Stimulated activated CD4-positive, alpha-beta T cell treated with anti-CD3 and anti-CD28 coated beads, Interleukin-4, amount 100 ng/mL, for 1 hour (primary cell): ENCODE measurements at regions not wholly inside any gene's neighbourhood (a gene's known extent, or its start where the extent isn't known, plus 50 kb on each side); places are given as distances from the start of the nearest gene placed in this dataset.

Experiments
- DNase-seq: peaks from one replicate; pipeline ENCODE4 v3.0.0-alpha.2; 2020

DNA sequence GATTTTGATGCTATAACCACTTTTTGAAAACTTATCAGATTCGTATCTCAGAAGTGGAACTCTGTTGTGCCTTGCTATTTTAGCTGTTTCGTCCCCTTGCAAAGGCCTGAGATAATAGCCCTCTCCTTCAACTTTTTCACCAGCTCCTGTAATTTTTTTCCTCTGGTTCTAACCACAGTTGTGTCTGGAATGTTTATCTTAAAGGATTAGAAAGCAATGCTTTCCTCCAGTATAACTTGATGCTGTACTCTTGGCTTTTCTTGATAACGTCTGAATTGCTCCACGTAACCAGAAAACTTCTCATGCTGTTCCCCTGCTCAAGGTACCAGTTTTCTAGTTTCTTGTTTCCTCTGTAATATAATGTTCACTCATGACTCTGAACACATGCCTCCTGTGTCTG, 209.4 kb downstream of the DTWD2 start:
- no peak for DNase-seq

DNA sequence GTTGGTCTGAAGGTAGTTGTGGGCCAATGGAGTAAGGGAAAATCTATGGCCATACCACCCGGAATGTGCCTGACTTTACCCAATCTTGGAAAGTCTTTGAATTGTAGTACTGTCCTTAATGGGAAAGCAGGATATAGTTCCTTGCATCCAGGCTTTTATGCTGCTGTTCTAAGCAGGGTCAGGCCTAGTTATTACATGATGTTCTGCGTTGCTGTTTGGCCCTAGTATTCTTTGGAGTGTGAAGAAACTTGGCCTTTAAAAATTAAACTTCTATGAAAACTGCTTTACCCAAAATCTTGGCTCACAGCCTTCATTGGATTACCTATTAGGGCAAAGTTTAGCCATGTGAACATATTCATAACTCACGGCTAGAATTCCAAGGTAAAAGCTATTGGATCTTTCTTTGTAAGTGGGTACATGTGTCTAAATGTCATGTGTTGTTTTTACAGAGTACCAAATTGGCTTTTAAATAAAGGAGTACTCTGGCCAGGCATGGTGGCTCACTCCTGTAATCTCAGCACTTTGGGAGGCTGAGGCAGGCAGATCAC, 211.1 kb downstream of the DTWD2 start:
- no peak for DNase-seq

DNA sequence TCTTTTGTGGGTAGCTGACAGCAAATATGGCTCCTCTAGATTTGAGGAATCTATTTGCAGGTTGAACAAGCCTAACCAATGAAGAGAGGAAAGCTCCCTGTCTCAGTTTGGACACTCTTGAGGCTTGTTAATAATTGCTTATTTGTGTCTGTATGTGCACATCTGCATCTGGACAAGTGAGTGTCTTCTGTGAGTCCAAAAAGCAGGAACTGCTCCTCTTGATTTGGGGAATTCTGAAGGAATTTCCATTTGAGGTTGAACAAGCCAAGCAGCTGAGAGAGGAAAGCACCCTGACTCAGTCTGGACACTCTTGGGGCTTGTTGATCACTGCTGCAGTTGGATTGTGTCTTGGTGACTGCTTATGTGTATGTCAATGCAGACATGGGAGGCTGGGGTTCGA, 211.6 kb downstream of the DTWD2 start:
- DNase-seq = no peak

DNA sequence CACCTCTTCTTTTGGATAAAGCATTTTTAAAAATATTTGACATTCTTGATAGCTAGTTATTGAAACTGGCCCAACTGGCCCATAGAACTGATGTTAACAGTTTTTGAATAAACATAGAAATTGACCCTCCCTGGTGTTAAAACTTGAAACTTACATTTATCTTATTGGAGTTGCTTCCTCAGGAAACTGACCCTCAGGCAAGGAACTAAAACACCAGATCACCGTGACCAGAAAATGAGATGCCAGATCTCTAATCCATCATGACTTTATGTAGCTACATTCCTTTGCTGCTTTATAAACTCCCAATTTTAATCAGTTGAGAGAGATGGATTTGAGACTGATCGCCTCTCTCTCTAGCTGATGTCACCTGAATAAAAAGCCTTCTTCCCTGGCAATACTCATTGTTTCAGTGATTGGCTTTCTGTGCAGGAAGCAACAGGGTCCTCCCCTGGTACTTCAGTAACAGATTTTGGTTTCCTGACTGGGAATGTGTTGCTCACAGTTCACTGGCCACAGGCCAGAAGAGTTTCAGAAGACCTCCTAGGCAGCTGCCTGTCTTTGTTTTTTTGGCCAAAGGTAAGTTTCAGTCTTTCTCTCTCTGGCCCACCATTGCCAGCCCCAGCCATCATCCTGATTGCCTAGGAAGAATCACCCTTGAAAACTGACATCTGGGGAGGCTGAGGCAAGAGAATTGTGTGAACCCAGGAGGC, 212.4 kb downstream of the DTWD2 start:
- no peak for DNase-seq

DNA sequence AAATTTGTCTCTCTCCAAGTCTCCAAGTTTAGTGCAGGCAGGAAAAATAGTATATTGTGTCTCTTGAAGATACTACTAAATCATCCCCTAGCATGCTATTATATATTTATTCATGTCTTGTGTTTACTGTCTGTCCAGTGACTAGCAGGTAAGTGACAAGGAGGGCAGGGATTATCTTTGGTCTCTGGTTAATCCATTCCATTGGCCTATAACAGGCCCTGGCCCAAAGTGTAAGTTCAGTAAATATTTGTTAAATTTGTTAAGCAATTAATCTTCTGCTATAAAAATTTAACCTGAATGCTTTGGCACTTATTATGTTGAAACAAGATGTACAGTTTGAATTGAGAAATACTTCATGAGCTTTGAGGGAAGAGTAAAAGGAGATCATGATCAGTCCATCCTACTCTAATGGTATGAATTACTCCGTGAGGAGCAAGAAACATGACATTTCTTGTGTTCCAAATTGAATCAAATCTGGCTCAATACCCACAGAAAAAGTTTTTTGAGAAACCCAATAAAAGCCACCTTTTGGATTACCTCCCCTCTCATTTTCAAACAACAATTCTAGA, 219.7 kb downstream of the DTWD2 start:
- DNase-seq = no peak

DNA sequence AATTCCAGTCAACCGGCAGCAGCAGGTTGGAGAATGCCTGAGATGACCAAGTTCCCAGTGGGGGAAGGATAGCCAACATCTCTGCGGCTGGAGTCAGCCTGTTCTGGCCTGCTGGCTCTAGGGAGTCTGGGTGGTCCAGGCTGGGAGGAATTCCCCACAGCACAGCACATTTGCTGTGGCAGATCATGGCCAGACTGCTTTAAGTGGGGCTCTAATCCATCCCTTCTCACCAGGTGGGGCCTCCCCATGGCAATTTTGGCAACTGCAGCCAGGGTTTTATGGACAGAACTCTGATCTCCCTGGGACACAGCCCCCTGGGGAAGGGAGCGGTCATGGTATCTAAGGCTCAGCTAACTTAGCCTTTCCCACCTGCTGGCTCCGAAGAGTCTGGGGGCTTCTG, 226.1 kb downstream of the DTWD2 start:
- DNase-seq = no peak

DNA sequence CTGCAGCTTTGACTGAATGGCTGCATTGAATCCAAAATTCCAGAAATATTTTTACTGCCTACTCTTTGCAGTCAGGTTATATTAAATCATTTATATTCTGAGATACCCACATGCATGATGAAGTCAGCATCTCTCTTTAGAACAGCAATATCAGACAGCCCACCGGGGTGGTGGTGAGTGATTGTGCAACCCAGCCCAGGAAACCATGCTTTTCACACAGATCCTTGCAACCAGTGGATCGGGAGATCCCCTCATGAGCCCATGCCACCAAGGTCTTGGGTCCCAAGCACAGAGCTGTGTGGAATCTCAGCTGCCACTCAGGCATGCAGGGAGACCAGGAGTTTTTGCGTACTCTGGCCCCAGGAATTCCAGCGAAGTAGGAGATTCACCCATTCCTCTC, 226.5 kb downstream of the DTWD2 start:
- no peak for DNase-seq

DNA sequence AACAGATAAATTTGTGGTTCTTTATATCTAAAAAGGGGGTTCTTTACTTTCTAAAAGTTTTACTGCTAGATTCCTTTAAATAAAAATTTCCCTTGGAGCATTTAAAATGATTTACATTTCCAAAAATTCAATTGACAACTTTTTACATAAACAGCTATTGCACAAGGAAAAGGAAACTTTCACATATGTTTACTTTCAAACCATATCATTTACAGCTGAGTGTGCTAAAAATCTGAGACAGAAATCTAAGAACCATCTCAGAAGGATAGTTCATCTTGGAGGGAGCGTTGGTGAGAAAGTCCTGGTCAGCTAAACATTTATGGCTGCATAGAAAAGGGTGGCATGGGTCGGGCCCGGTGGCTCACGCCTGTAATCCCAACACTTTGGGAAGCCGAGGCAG, 235.4 kb downstream of the DTWD2 start:
- no peak for DNase-seq

DNA sequence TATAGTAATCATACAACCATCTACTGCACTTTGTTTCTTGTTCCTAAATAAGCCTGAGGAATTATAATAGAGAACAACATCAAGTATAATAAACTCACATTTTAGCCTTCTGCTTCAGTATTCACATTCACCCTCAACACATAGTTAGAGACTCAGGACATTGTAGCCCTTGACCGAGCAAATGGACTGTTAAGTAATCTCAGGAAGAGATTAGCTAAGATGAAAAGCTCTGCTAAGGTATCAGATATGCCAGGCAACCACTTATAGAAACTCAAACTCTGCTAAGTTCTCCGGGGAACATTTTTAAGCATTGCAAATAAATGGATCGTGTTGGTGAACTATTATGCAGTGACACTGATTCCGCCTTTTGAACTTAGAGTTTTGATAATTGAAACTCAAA, 252.0 kb downstream of the DTWD2 start:
- no peak for DNase-seq

DNA sequence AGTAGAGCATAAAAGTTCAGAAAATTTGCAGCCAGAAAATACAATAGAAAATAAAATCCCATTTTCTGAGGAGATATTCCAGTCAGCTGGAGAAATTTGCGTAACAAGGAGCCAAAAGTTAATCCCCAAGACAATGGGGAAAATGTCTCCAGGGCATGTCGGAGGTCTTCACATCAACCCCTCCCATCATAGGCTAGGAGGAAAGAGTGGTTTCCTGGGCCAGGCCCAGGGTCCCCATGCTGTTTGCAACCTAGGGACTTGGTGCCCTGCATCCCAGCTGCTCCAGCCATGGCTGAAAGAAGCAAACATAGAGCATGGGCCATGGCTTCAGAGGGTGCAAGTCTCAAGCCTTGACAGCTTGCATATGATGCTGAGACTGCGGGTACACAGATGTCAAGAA, 255.0 kb downstream of the DTWD2 start:
- no peak for DNase-seq

DNA sequence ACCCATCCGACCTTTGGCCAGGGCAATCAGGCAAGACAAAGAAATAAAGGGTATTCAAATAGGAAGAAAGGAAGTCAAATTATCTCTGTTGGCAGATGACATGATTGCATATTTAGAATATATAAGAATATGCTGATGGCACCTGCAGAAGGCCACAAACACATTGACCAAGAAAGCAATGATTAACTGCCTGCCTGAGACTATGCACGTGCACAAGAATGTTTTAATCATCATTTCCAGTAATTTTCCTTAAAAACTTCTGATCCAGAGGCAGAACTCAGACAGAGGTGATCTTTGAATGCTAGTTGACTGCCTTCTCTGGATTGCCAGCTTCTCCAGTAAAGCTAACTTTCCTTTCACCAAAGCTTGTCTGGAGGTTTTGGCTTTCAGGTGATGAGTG, 260.2 kb downstream of the DTWD2 start:
- DNase-seq = no peak

DNA sequence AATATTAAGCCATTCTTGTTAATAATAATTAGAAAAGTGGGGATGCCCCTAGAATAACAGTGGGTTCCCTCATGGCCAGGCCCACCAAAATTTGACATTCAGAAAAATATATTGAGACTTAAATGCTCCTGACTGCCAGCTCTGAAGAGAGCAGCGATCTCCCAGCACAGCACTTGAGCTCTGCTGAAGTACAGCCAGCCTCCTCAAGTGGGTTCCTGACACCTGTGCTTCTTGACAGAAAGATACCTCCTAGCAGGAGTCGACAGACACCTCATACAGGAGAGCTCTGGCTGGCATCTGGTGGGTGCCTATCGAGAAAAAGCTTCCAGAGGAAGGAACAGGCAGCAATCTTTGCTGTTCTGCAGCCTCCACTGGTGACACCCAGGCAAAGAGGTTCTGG, 261.5 kb downstream of the DTWD2 start:
- no peak for DNase-seq

DNA sequence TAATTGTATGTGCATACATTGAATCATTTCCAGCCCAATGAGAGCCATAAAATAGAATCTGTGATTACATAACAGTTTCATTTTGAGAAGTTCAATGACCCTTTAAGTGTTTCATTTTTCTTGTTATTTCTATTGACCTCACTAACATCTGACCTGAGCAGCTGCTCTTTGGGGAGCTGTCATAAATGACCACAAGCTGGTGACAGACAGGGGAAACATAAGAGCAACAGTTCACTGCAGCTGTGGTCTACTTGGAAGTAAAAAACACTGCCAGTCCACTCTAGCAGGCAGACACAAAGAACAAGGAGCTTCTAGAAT, 265.4 kb downstream of the DTWD2 start:
- no peak for DNase-seq

DNA sequence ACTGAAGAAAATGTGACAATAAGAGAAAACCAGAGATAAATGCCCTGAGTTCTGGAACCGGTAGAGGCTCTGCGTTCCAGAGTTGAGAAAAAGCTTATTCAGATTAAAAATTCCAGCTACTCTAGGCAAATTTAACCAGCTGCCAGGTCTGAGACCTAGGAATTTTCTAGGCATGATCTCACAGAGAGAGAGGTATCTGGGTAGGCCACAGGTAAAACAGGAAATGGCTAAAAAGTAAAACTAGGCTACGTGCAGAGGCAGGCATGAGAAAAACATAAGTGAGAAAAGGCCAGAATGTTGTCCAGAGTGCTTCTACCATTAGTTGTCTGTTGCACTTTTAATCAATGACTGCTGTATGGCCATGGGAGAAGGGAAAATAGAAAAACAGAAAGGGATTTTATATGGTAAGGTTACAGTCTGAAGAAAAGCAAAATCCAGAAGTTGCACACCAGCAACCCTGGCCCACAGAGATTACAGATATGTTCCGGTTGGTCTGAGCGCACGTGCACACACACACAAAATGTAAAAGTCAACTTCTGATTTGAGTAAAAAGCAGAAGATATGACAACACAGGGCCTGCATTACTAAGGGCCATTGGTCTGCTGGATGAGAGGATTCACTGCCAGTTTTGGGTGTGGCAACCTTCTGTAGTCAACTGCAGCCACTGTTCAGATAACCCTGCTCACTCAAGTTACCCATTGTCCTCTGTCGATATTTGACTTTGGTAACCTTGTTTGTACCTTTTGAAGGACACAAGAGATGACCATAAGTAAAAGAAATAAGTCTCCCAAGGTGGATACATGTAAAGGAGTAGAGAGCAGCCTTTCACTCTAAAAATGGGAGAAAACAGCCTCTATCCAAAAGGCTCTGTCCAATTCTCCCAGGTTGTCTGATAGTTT, 266.0 kb downstream of the DTWD2 start:
- DNase-seq = no peak

DNA sequence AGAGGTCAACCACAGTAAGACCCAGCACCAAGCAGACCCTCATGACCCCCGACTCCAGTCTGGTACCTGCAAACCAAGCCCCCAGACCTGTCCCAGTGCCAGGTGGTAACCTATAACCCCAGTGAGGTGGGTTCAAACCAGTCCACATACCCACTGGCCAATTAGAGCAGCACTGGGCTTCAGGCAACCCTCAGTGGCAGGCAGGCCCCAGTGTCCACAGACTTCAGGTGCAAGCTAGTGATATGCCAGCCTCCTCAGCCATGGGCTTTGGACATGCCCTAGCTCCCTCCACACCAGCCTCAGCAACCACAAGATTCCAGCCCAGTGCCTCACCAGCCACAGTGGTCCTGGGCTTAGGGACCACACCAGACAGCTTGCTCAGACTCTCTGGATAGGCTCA, 276.6 kb downstream of the DTWD2 start:
- DNase-seq = no peak

DNA sequence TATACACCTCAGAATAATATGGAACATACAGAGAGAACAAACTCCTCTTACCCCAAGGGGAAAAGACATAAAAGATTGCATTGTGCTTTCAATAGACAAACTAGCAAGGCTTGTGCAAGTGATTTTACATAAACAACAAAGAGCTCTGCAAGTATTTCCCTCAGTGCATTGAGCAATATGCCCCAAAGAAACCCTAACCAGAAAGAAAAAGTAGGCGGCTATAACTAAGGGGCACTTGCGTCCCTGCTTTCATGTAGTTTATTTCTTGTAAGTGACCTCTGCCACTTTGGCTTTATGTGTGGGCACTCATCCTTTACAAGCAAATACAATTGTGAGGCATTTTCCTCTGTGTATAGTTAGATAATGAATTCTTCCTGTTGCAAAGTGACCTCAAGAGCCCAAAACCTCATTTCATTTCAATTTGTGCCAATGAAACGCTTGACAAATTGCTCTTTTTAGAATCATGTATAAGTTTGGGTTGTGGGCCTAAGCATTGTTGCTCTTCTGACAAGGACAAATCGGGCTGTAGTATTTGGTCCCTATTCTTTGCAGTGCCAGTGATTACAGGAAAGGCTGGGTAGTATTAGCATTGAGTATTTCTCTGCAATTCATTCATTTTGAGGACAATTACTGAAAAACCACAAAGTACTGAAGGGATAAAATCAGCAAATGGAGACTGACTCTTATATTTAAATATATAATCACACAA, 282.2 kb downstream of the DTWD2 start:
- no peak for DNase-seq

DNA sequence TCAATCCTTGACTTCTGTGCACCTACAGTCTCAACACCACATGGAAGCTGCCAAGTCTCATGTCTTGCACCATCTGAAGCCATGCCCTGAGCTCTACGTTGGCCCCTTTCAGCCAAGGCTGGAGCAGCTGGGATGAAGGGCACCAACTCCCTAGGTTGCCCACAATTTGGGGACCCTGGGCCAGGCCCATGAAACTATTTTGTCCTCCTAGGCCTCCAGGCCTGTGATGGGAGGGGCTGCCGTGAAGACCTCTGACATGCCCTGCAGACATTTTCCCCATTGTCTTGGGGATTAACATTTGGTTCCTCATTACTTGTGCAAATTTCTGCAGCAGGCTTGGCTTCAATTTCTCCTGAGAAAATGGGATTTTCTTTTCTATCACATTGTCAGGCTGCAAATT, 285.1 kb downstream of the DTWD2 start:
- DNase-seq = no peak

DNA sequence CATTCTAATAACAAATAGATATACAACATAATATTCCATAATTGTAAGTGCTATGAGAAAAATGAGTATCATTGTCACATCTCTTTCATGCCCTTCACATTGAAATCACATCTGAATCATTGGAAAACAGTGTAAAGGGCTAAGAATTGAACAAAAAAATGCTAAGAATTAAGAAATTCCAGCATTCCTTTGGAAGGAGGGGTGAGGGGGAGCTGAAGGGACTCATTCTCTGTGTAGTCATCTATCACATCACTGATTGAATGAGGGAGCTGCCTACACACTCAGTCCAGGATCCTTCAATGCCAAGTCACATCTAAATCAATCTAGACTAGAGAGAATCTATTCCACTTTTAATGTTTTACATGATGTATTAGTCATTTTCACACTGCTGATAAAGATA, 286.6 kb downstream of the DTWD2 start:
- no peak for DNase-seq

DNA sequence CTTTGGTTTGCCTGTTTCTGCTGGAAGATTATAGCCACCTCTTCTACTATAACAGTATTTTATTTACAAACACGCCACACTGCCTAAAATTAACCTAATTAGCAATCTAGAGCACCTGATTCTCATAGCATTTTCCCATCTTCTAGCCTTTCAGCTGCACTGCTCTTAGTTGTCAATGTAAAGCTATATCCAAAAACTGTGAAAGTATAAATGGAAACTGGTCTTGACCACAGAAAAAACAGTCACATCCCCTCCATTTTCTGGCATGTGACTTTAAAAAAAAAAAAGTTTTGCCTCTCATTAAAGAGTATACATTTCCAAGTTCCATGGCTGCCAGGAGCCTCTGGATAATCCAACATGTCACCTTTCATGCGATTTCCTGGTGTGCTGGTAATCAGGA, 287.8 kb downstream of the DTWD2 start:
- DNase-seq = no peak

DNA sequence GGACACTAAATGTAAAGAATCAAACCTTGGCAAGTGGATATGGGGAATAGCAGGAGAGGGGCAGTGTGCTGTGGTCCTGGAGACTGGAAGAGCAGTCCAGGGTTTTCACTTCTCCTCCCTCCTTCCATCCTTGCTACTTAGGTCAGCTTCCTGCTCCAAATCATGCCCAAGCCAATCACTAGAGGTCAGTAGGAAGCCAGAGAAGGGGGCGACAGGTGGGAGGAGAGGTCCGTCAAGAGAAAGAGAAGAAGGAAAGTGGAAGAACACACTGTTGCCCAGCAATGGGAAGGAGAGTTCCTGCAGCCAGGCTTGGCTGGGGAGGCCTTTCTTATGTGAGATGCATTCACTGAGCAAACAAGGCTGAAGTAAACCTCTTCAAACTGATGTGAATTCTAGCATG, 289.6 kb downstream of the DTWD2 start:
- no peak for DNase-seq

DNA sequence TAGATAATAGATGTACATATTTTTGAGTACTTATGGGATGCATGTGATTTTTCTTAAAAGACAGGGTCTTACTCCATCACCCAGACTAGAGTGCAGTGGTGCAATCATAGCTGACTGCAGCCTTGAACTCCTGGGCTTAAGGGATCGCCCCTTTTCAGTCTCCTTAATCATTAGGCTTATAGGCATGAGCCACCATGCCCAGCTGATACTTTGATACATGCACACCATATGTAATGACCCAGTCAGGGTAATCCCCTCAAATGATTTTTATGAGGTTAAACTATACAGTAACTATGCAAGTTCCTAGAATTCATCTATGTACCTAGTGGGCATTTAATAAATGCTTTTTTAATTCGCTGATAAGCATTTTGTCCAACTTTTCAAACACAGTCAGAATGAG, 292.3 kb downstream of the DTWD2 start:
- DNase-seq = no peak

DNA sequence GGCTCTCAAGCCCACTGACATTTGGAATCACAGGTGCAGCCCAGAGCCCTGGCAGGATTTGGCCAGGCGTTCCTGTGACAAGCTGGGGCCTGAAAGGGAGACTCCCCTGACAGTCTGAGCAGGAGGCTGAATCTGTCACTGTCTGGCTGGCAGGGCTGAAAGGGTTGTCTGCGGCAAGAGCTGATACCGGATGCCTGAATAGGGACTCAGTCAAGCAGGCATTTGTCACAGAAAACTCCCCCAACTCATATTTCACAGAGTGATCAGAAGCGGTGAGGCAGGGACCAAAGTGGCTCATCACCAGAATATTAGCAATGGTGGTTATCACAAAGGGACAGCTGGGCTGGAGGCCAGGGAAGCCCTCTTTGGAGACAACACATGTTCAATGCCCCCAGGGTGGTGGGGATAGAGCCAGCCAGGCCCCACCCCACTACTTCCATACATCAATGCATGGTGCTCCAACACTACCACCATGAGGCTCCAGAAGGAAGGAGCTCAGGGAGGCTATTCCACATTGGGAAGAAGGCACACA, 295.5 kb downstream of the DTWD2 start:
- DNase-seq = no peak
